ENCODE measurements at regions not wholly inside any gene's neighbourhood (a gene's known extent, or its start where the extent isn't known, plus 50 kb on each side); places are given as distances from the start of the nearest gene placed in this dataset.
"Not testable (repeated sequence)": the region's sequence is repeated elsewhere in the genome, so short reads cannot be mapped to it uniquely, and the experiment has no call there.

DNA sequence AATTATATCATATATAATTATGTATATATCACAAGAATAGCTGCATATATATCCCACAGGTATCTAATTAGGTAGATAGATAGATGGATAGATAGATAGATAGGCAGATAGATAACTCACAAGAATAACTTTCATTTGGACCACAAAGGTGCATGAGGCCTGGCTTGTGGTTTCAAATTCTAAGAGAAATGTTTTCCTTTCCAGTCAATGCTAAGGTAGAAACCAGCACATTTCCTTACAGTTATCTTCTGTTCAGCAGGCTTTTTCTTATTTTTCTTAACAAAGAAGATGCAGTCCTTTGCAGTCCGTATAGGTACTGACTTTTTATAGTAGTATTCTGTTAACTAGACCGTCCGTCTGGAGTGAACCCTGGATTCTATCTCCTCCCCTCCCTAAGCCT lies 152.9 kb upstream of the ANKFN1 start:
- intact Hi-C loops (cut with micrococcal nuclease), result no loop called here
- no peak for TF ChIP-seq CTCF (IDR thresholded peaks at IDR 0.05)
- CTCF ChIA-PET, result no interaction called here
- Mint-ChIP-seq H3K4me1 (no peaks in the 10 kb centered on the region), H3K9me3 (peaks cover 2% of the 10 kb centered on the region), H3K36me3 (ENCODE audit: low read depth) (no peaks in the 10 kb centered on the region), H3K27me3 (no peaks in the 10 kb centered on the region), H3K27ac (no peak overlapping the region), H3K4me3 (no peak overlapping the region)
- DNase-seq (no peak), ATAC-seq (ENCODE audit: low read depth) (no peak)
- POLR2A ChIA-PET, result no interaction called here

DNA sequence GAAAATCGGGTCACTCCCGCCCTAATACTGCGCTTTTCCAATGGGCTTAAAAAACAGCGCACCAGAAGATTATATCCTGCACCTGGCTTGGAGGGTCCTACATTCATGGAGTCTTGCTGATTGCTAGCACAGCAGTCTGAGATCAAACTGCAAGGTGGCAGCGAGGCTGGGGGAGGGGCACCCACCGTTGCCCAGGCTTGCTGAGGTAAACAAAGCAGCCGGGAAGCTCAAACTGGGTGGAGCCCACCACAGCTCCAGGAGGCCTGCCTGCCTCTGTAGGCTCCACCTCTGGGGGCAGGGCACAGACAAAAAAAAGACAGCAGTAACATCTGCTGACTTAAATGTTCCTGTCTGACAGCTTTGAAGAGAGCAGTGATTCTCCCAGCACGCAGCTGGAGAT lies 150.6 kb upstream of the ANKFN1 start:
- H3K9me3 Mint-ChIP-seq, CTCF ChIA-PET: not testable (repeated sequence)

DNA sequence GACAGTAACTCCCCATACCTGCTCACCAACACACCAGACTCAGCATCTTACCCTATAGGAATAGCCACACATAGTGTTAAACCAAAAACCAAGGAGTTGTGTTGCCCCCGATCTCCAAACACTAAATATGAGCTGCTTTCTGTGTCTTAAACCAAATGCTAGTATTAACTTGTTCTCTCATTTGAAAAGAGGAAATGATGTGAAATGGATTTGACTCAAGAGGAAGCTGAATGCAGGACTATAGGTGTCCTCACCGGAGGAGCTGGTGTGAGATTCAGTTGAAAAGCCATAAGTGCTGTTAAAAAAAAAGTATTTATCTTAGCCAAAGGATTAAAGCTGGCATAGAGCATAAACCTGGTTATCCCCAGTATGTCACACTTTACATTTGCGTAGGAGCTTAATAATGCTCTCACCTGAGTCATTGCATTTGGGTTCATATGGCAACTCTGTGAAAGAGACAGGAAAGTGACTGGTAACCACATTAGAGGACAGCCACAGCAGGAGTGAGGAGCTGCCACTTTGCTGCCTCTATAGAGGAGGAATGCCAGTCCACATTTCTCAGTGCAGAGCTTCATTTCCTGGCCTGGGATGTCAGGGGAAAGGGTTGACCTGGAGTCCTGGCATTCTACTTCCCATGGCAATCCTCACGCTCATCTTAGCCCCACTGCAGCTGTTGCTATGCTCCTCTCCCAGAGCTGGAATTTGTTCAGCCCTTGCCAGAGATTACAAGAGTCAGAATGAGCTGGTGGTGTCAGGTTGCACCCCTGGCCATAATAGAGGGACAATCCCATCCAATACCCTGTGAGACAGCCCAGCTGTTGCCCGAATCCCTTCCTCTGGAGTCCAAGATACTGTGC lies 143.3 kb upstream of the ANKFN1 start:
- ATAC-seq (ENCODE audit: low read depth) (no peak), DNase-seq (no peak)
- no peaks in the 10 kb centered on the region for H3K36me3 Mint-ChIP-seq (ENCODE audit: low read depth)
- H3K4me1 Mint-ChIP-seq, result no peaks in the 10 kb centered on the region
- H3K27ac Mint-ChIP-seq, result no peak overlapping the region
- POLR2A ChIA-PET, result no interaction called here
- peaks cover 2% of the 10 kb centered on the region for H3K9me3 Mint-ChIP-seq
- no peaks in the 10 kb centered on the region for H3K27me3 Mint-ChIP-seq
- H3K4me3 Mint-ChIP-seq, result no peak overlapping the region
- no peak for TF ChIP-seq CTCF (IDR thresholded peaks at IDR 0.05)
- intact Hi-C loops (cut with micrococcal nuclease), result no loop called here
- CTCF ChIA-PET, result no interaction called here

More for the DNA sequence above, 150.6 kb upstream of the ANKFN1 start:
- POLR2A ChIA-PET; H3K4me3 Mint-ChIP-seq; ATAC-seq (ENCODE audit: low read depth); H3K36me3 Mint-ChIP-seq (ENCODE audit: low read depth); H3K4me1 Mint-ChIP-seq; H3K27me3 Mint-ChIP-seq; DNase-seq; H3K27ac Mint-ChIP-seq; intact Hi-C loops (cut with micrococcal nuclease): not testable (repeated sequence)

DNA sequence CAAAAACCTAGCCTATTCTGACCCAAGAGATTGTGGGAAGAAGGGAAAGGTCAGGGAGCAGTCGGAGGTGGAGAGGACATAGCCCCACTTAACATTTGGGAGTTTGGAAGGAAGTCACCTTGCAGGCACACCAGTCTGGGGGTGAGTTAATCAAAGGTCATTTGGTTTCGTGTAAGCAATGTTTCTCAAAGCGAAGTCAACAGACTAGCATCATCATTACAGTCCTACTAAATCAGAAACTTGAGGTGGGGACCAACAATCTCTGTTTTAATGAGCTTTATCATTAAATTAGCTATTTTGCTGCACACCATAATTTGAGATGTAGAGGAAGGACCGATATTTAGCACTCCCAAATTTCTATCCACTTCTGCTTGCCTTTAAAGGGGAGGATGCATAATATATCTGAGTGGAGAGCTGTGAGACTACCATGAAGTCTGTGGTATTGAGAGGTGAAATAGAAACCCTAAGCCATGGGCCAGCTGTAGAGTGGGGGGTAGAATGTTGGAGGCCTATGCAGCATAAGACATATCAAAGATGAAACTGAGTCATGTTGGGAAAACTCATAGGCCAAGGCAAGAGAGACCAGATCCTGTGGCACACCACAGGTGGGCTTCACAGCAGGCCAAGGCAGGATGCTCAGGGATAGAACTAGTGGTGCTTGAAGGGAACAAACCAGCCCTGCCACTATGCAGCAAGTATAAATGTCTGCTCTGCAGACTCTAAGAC lies 141.7 kb upstream of the ANKFN1 start:
- ATAC-seq (ENCODE audit: low read depth), result no peak
- no peaks in the 10 kb centered on the region for H3K36me3 Mint-ChIP-seq (ENCODE audit: low read depth)
- TF ChIP-seq CTCF (IDR thresholded peaks at IDR 0.05), result no peak
- no peaks in the 10 kb centered on the region for H3K27me3 Mint-ChIP-seq
- intact Hi-C loops (cut with micrococcal nuclease), result no loop called here
- no peak for DNase-seq
- CTCF ChIA-PET, result no interaction called here
- POLR2A ChIA-PET, result no interaction called here
- no peak overlapping the region for H3K27ac Mint-ChIP-seq
- H3K9me3 Mint-ChIP-seq, result peaks cover 2% of the 10 kb centered on the region
- no peak overlapping the region for H3K4me3 Mint-ChIP-seq
- no peaks in the 10 kb centered on the region for H3K4me1 Mint-ChIP-seq

DNA sequence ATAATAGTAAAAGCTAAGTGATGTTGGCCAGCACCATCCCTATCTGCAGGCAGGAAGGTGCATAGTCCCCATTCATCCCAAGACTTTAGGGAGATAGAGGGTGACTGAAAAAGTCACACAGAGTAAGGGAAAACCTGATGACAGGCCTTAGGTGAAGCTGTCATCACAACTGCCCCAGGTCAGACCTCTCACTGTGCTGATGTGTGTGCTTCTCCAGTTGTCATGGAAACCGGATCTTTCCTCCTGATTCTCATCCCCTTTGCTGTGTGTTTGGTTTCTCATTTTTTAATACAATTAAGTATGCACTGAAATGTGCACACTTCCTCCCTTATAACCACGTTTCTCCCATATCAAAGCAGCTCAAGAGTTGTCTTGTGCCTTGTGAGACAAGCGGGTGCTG lies 135.1 kb upstream of the ANKFN1 start:
- Mint-ChIP-seq H3K27me3 (peaks cover 5% of the 10 kb centered on the region), H3K27ac (no peak overlapping the region), H3K36me3 (ENCODE audit: low read depth) (no peaks in the 10 kb centered on the region), H3K4me1 (peaks cover 1% of the 10 kb centered on the region), H3K4me3 (no peak overlapping the region), H3K9me3 (no peaks in the 10 kb centered on the region)
- TF ChIP-seq CTCF (IDR thresholded peaks at IDR 0.05), result no peak
- intact Hi-C loops (cut with micrococcal nuclease), result no loop called here
- POLR2A ChIA-PET, result no interaction called here
- no peak for DNase-seq
- CTCF ChIA-PET, result no interaction called here
- no peak for ATAC-seq (ENCODE audit: low read depth)

All from activated B cell treated with CpG ODN at 0.5 μM for 24 hours (primary cell).